AG04450 (cell line): ENCODE measurements at regions not wholly inside any gene's neighbourhood (a gene's known extent, or its start where the extent isn't known, plus 50 kb on each side); places are given as distances from the start of the nearest gene placed in this dataset.

ENCODE experiments used
- CTCF ChIA-PET: fragments of 300-600, 350-600 bp; formaldehyde crosslinking; extraction: SDS; loops from one replicate; lab custom pipeline; 2022; ENCODE audit warnings: antibody characterized with exemption, inconsistent platforms; lab: Charles Lee
- POLR2A ChIA-PET: fragments of 350-600 bp; formaldehyde crosslinking; extraction: SDS; loops from one replicate; lab custom pipeline; 2021; ENCODE audit warnings: antibody characterized with exemption, inconsistent platforms; lab: Yijun Ruan, JAX
- DNase-seq: peaks from one replicate; pipeline ENCODE4 v3.0.0-alpha.2; 2011; ENCODE audit warnings: low read depth, low spot score
- H3K27ac ChIP-seq: one replicate; pipeline ENCODE4 v1.5.1; 2012; ENCODE audit warnings: low read depth, low read length, control low read depth
- H3K27me3 ChIP-seq: one replicate; pipeline ENCODE4 v1.6.0; 2012; ENCODE audit warnings: low read length; ENCODE audit not compliant: control insufficient read depth, insufficient read depth
- H3K4me3 ChIP-seq: 2 replicates; pipeline ENCODE4 v1.5.1; 2011; ENCODE audit warnings: mild to moderate bottlenecking, low read depth, low read length, control low read depth
- H3K9me3 ChIP-seq: 2 replicates; pipeline ENCODE4 v1.5.1; 2012; ENCODE audit warnings: low read length; ENCODE audit not compliant: control insufficient read depth, insufficient read depth
- TF ChIP-seq, protein P1 (sequence below): IDR thresholded peaks from 2 replicates; pipeline ENCODE4 v1.5.1; 2011; ENCODE audit warnings: low read depth, low read length, control low read depth, inconsistent platforms

GRCh38 chr6:27101824-27102223 lies 145.7 kb upstream of the PRSS16 start:
- peaks cover 3% of the 10 kb centered on the region; the same call in 1 of the 2 replicates for H3K9me3 ChIP-seq
- TF ChIP-seq, protein P1, sequence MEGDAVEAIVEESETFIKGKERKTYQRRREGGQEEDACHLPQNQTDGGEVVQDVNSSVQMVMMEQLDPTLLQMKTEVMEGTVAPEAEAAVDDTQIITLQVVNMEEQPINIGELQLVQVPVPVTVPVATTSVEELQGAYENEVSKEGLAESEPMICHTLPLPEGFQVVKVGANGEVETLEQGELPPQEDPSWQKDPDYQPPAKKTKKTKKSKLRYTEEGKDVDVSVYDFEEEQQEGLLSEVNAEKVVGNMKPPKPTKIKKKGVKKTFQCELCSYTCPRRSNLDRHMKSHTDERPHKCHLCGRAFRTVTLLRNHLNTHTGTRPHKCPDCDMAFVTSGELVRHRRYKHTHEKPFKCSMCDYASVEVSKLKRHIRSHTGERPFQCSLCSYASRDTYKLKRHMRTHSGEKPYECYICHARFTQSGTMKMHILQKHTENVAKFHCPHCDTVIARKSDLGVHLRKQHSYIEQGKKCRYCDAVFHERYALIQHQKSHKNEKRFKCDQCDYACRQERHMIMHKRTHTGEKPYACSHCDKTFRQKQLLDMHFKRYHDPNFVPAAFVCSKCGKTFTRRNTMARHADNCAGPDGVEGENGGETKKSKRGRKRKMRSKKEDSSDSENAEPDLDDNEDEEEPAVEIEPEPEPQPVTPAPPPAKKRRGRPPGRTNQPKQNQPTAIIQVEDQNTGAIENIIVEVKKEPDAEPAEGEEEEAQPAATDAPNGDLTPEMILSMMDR, result no peak
- H3K4me3 ChIP-seq, result no peak overlapping the region
- no peaks in the 10 kb centered on the region for H3K27me3 ChIP-seq
- no peak for DNase-seq
- ChIA-PET CTCF (no interaction called here), POLR2A (no interaction called here)
- no peak overlapping the region for H3K27ac ChIP-seq

- ChIA-PET POLR2A (no interaction called here), CTCF (no interaction called here)
- H3K4me3 ChIP-seq, result no peak overlapping the region
- H3K27ac ChIP-seq, result no peak overlapping the region
- 0 out of 2 replicates have a peak, but pooled peaks cover under 1% of the 10 kb centered on the region for H3K9me3 ChIP-seq
- no peak for DNase-seq
- no peaks in the 10 kb centered on the region for H3K27me3 ChIP-seq
- TF ChIP-seq, protein P1, result no peak
These were observed 141.1 kb upstream of the PRSS16 start for GRCh38 chr6:27106382-27106781.

DNA sequence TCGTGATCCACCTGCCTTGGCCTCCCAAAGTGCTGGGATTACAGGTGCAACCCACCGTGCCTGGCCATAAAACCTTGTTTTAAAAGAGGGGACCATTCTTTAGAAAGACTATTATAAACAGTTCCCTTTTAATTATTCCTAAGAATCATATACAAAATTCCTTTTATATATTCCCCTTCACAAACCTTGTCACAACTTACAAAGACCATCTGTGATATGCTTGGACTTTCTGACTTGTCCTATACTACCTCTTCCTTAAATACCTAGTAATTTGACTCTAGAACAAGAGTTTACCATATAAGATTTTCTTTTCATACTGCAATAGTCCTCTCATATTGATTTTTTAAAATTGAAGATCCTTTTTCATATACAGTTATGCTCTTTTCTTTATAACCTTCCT lies 135.8 kb upstream of the PRSS16 start:
- DNase-seq, result no peak
- H3K27me3 ChIP-seq, result no peaks in the 10 kb centered on the region
- H3K9me3 ChIP-seq, result 0 out of 2 replicates have a peak, but pooled peaks cover 3% of the 10 kb centered on the region
- no peak overlapping the region for H3K27ac ChIP-seq
- ChIA-PET POLR2A (no interaction called here), CTCF (no interaction called here)
- H3K4me3 ChIP-seq, result no peak overlapping the region
- TF ChIP-seq, protein P1, result no peak

GRCh38 chr6:27112974-27113373 lies 134.5 kb upstream of the PRSS16 start:
- H3K4me3 ChIP-seq, result no peak overlapping the region
- CTCF ChIA-PET, result no interaction called here

DNA sequence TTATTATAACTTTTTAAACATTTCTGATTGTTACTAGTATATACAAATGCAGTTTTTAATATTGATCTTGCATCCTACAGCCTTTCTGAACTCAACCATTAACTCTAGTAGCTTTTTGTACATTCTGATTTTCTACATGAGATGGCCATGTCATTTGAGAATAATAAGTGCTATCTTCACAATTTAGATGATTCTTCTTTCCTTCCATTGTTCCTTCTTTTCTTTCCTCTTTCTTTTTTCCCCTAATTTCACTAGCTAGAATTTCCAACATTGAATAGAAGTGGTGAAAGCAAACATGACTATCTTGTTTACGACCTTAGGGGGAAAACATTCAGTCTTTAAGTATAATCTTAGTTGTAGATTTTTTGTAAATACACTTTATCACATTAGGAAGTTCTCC lies 128.2 kb upstream of the PRSS16 start:
- no peak overlapping the region for H3K4me3 ChIP-seq
- DNase-seq, result no peak
- no peak overlapping the region for H3K27ac ChIP-seq
- CTCF ChIA-PET, result interaction anchor here (1.0 kb wide), 1 partner anchor 523 kb away, joined by 3 read pairs; no protein-coding TSS in a partner anchor
- H3K27me3 ChIP-seq, result no peaks in the 10 kb centered on the region
- no peaks in the 10 kb centered on the region for H3K9me3 ChIP-seq
- TF ChIP-seq, protein P1, result no peak
- POLR2A ChIA-PET, result no interaction called here

More at GRCh38 chr6:27112974-27113373, 134.5 kb upstream of the PRSS16 start:
- Histone ChIP-seq H3K27ac (no peak overlapping the region), H3K27me3 (no peaks in the 10 kb centered on the region), H3K9me3 (0 out of 2 replicates have a peak, but pooled peaks cover 3% of the 10 kb centered on the region)
- DNase-seq, result no peak
- TF ChIP-seq, protein P1, result no peak
- POLR2A ChIA-PET, result no interaction called here
